Choroid plexus epithelial cell (primary cell): ENCODE measurements at regions not wholly inside any gene's neighbourhood (a gene's known extent, or its start where the extent isn't known, plus 50 kb on each side); places are given as distances from the start of the nearest gene placed in this dataset.

Experiments used
- DNase-seq: peaks from one replicate; pipeline ENCODE4 v3.0.0-alpha.2; 2010; ENCODE audit warnings: low read depth
- H3K4me3 ChIP-seq: 2 replicates; pipeline ENCODE4 v1.5.1; 2011; ENCODE audit warnings: low read depth, mild to moderate bottlenecking, control low read depth, low read length, moderate library complexity
- TF ChIP-seq, protein P1 (sequence below): conservative IDR thresholded peaks from 2 replicates; pipeline ENCODE4 v1.5.1; 2011; ENCODE audit warnings: low read depth, mild to moderate bottlenecking, control low read depth, inconsistent platforms, low read length, moderate library complexity

DNA sequence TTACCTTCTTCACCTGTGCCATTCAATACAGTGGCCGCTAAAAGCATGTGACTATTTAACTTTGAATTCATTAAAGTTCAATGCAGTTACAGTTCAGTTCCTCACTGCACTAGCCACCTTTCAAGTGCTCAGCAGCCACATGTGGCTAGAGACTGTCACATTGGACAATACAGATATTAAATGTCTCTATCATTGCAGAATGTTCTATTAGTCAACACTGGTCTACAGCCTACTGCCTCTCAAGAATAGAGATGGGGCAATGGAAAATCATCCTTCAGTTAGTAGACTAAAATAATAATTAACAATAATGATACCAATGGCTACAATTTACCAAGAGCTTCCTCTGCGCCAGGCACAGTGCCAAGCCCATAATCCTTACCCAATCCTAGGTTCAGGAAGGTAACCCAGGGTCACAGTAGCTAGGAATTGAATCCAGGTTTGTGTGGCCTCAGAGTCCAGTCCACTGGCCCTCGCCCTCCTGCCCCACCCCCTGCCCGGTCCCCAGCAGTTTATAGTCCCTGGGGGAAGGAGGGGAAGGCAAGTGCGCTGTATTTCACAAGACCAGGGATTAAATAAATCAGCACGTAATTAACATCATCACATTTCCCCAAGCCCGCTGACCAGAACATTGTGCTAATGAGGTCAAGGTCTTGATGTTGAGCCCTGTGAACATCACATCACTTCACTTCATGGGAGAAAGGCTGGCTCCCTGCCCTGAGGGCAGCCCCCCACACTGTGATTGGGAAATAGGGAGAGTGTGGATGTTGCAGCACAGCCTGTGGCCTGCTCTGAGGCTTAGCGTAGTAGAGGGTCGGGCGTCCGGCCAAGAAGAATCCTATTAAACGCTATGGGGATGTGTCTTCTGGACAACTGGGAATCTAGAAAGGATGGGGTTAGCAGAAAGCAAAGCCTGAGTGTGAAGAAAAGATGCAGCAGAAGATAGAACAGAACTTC is 147.2 kb downstream of the VEGFA start:
- TF ChIP-seq, protein P1, sequence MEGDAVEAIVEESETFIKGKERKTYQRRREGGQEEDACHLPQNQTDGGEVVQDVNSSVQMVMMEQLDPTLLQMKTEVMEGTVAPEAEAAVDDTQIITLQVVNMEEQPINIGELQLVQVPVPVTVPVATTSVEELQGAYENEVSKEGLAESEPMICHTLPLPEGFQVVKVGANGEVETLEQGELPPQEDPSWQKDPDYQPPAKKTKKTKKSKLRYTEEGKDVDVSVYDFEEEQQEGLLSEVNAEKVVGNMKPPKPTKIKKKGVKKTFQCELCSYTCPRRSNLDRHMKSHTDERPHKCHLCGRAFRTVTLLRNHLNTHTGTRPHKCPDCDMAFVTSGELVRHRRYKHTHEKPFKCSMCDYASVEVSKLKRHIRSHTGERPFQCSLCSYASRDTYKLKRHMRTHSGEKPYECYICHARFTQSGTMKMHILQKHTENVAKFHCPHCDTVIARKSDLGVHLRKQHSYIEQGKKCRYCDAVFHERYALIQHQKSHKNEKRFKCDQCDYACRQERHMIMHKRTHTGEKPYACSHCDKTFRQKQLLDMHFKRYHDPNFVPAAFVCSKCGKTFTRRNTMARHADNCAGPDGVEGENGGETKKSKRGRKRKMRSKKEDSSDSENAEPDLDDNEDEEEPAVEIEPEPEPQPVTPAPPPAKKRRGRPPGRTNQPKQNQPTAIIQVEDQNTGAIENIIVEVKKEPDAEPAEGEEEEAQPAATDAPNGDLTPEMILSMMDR, result no peak
- DNase-seq, result peak; percentile 77
- H3K4me3 ChIP-seq, result no peak overlapping the region

DNA sequence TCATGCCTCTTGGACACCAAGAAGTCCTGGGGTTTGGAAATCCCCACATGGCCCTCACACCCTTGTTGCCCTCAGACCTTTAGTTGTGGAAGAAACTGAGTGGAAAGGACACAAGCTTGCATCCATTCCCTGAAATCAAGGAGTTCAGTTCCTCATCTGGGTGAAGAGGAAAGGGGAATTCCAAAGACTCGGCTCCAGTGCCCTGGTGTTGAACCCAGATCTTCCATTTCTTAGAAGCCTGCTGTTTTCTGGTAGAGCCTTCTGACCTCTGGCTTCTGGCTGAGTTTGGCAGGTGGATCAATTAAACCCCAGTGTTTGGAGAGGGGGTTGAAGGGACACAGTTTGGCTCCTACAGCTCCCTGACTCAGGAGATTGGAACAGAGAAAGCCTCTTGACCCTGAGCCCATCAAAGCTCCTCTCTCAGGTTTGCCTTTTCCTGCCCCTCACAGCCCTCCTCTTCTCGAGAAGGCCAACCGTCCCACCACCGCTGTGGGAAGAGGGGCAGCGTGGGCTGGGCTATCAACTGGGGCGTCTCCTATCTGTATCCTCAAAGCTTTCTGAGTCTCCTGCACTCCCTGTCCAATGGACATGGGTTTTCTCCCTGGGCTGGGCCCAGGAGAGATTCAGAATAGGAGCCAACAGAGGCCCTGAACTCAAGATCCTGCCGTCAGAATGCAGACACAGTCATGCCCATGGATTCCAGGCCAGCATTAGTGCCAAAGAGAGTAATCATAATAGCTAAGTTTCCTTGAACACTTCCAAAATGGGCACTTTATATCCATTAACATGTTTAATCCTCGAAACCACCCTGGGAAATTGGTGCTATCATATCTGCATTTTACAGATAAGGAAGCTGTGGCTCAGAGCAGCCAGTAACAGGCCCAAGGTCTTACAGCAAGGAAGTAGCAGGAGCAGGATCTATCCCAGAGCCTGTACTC is 146.2 kb downstream of the VEGFA start:
- no peak for DNase-seq
- TF ChIP-seq, protein P1, result no peak
- no peak overlapping the region for H3K4me3 ChIP-seq

DNA sequence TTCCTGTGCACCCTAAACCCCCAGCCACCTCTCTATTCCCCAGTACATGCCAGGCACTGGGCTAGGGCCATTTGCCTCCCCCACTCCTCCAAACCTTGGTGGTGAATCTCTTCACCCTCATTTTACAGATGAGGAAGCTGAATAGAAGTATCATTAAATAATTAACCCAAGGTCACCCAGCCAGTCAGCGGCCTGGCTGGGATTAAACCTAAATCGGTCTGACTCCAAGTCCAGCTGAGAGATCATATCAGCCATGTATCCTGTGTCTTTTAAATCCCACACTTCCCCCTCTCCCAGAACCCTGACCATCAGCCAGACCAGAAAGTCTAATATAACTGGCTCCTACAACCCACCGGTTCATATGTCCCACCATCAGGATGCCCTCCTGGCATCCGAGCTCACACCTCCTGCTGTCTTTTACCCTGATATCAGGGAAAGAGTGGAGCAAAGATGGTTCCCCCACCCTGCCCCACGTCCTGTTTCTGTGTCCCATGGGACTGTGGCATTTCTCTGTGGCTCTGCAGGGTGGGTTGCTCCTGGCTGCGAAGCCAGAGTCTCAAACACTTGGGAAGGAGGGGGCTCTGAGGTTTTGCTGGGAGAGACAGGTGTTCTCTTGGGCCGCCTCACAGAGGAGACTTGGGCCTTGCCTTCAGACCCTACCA is 145.3 kb downstream of the VEGFA start:
- no peak for DNase-seq
- no peak overlapping the region for H3K4me3 ChIP-seq
- TF ChIP-seq, protein P1, result no peak

DNA sequence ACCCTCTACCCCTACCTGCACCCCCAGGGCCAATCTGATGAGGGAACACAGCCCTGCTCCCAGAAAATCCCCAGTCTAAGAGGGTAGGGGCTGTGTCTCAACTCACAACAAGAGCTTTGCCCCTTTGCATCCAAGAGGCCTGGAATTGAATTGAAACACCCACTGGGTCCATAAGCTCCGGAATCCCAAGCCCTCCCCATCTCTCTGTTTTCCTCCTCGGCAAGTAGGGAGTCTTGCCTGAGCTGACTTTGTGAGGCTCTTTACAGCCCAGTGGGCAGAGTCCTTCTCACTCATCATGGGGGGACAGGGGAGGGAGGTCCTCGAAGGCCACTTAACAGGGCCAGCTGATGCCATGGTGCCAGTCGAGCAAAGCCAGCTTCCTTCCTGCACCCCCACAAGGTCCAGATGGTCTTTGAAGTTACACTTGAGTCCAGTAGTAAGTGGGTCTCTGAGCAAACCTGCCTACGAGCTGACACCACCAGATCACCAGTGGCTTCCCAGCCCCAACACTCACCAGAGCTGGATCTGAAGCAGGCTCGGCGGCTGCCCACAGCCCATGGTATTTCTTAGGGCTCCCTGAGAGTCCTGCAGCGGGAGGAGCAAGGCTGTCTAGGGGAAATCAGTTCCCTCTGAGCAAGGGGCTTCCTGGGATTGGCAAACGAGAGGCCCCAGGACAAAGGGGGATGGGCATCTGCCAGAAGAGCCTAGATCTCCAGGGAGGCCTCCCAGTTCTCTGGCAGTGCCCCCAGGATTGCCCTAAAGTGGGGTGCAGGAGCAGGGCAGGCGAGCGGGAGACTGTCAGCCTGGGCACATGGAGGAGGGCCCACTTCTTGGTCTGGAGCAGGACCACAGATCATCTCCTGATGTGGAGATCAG is 144.5 kb downstream of the VEGFA start:
- H3K4me3 ChIP-seq, result no peak overlapping the region
- no peak for DNase-seq

DNA sequence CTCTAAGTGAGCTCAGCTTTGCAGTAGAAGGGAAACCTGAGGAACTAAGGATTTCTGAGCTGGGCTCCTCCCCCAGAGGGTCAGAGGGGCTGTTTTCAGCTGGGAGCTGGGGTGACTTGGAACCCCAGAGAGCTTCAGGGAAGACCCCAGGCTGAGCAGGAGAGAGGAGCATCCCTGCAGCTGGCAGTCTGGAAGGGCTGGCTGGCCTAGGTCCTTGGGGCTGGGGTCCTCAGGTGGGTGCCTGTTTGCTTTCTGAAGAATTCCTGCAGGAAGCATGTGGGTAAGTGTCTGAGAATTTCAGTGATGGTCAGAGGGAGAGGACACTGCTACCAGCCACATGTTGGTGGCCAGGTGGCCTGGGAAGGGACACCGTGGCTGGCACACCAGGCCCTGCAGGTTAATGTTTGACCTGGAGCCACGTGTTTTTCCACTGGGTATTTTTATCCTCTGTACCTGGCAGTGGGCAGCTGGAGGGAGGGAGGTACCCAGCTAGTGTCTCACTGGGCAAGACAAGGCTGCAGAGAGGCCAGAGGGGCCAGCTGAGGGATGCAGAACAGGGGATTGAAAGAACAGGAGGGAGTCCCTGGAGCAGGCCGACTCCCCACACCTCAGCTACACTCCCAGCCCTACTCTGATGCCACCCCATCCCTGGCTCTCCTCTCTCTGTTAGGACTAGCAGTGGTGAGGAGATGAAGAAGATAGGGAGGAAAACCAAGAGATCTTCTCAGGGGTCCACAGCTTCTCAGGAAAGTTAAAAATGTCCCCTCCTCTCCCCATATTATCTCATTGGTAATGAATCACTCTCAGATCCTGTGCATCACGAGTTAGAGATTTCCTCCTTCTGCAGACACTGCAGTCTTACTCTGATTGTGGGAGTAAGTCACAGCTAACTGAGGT is 143.6 kb downstream of the VEGFA start:
- no peak overlapping the region for H3K4me3 ChIP-seq
- DNase-seq, result peak; percentile 56
- TF ChIP-seq, protein P1, result no peak

More for the DNA sequence above, 144.5 kb downstream of the VEGFA start:
- TF ChIP-seq, protein P1, result no peak
